GM23248 (cell line): ENCODE measurements at regions not wholly inside any gene's neighbourhood (a gene's known extent, or its start where the extent isn't known, plus 50 kb on each side); places are given as distances from the start of the nearest gene placed in this dataset.
A peak's percentile ranks its signal among the peaks of the same experiment; 100 is the strongest.

Experiments used
- DNase-seq: peaks from one replicate; pipeline ENCODE4 v3.0.0-alpha.2; 2015
- H2AFZ ChIP-seq: fragments of 200-600 bp; sonication (generic); 2 replicates; pipeline ENCODE4 v1.6.1; 2016; ENCODE audit warnings: antibody characterized with exemption
- H3F3A ChIP-seq: fragments of 200-600 bp; sonication (generic); 2 replicates; pipeline ENCODE4 v1.6.1; 2016; ENCODE audit warnings: mild to moderate bottlenecking, antibody characterized with exemption, mixed run types; ENCODE audit not compliant: insufficient read depth
- H3K27ac ChIP-seq: fragments of 200-600 bp; sonication (generic); 2 replicates; pipeline ENCODE4 v1.5.1; 2016; ENCODE audit warnings: mild to moderate bottlenecking
- H3K27me3 ChIP-seq: fragments of 200-600 bp; sonication (generic); replicated peaks from 2 replicates; pipeline ENCODE4 v1.6.1; 2016; ENCODE audit warnings: mild to moderate bottlenecking; ENCODE audit not compliant: insufficient read depth
- H3K36me3 ChIP-seq: fragments of 200-600 bp; sonication (generic); 2 replicates; pipeline ENCODE4 v1.6.1; 2016; ENCODE audit warnings: low read depth, mild to moderate bottlenecking
- H3K4me1 ChIP-seq: fragments of 200-600 bp; sonication (generic); 2 replicates; pipeline ENCODE4 v1.6.1; 2016; ENCODE audit warnings: mild to moderate bottlenecking; ENCODE audit not compliant: insufficient read depth
- H3K4me2 ChIP-seq: fragments of 200-600 bp; sonication (generic); one replicate; pipeline ENCODE4 v1.6.1; 2016; ENCODE audit warnings: mild to moderate bottlenecking; ENCODE audit not compliant: unreplicated experiment
- H3K4me3 ChIP-seq: fragments of 200-600 bp; sonication (generic); 2 replicates; pipeline ENCODE4 v1.5.1; 2016; ENCODE audit warnings: mild to moderate bottlenecking
- H3K79me2 ChIP-seq: fragments of 200-600 bp; sonication (generic); 2 replicates; pipeline ENCODE4 v1.6.1; 2016; ENCODE audit warnings: mild to moderate bottlenecking; ENCODE audit not compliant: insufficient read depth
- H3K9ac ChIP-seq: fragments of 200-600 bp; sonication (generic); 2 replicates; pipeline ENCODE4 v1.6.1; 2016; ENCODE audit warnings: mild to moderate bottlenecking
- H3K9me2 ChIP-seq: fragments of 200-600 bp; sonication (generic); 2 replicates; pipeline ENCODE4 v1.6.1; 2016; ENCODE audit warnings: mixed run types, mild to moderate bottlenecking, moderate library complexity; ENCODE audit not compliant: insufficient read depth
- H3K9me3 ChIP-seq: fragments of 200-600 bp; sonication (generic); one replicate; pipeline ENCODE4 v1.6.1; 2017; ENCODE audit warnings: low read depth
- H4K20me1 ChIP-seq: fragments of 200-600 bp; sonication (generic); 2 replicates; pipeline ENCODE4 v1.6.0; 2016; ENCODE audit not compliant: insufficient read depth
- EZH2 ChIP-seq: fragments of 200-600 bp; sonication (generic); IDR thresholded peaks from 2 replicates; pipeline ENCODE4 v1.6.1; 2018; ENCODE audit warnings: antibody characterized with exemption, mild to moderate bottlenecking; ENCODE audit not compliant: insufficient read depth, poor library complexity, severe bottlenecking
- EZH2phosphoT487 ChIP-seq: fragments of 200-600 bp; sonication (generic); IDR thresholded peaks from 2 replicates; pipeline ENCODE4 v1.6.1; 2018; ENCODE audit warnings: antibody characterized with exemption, moderate library complexity, mild to moderate bottlenecking, low read depth; ENCODE audit not compliant: insufficient read depth
- WGBS, 2 experiments: methylation state at CpG; one replicate each; pipeline ENCODE4 v1.1.6; 2015 to 2017; ENCODE audit warnings: low lambda C conversion rate in 2 of 2, low coverage in 1 of 2; ENCODE audit errors: missing lambda C conversion rate in 2 of 2; 5-methylcytosine and 5-hydroxymethylcytosine counted together
- in situ Hi-C: fragments of 300-500 bp; cut with MboI; formaldehyde crosslinking; loops from 2 replicates; pipeline ENCODE4 v1.15.0; 2020

DNA sequence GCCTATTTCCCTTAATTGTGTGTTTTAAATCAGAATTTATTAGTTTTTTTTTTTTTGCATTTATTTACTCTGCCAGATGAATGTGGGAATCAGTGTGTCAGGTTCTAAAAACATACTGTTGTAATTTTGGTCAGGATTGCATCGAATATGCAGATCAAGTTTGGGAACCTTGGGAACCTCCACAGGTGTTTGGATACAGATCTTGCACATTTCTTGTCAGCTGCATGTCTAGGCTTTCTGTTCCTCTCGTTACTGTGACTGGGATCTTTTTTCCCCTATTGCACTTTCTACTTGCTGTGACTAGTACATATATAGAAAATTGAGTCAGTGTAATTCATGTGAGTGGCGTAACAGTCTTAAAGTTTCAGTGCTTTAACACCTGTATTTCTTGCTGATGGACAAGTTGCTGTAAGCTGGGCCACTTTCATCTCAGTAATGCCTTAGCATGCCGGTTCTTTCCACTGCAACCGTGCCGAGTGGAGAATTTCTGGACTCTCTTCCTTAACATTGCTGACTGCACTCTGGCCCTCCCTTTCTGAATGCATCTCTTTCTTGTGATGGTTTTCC lies 112.5 kb downstream of the TENT4A start:
- Histone ChIP-seq H3K36me3 (no peaks in the 10 kb centered on the region), H3K4me3 (no peak overlapping the region), H3K9me2 (no peaks in the 10 kb centered on the region), H3K9ac (no peak overlapping the region), H3K4me2 (no peak overlapping the region), H3K27me3 (peaks cover 18% of the 10 kb centered on the region; the same call in 1 of the 2 replicates), H3K9me3 (no peaks in the 10 kb centered on the region), H3K4me1 (no peaks in the 10 kb centered on the region), H3K27ac (no peak overlapping the region), H3F3A (no peaks in the 10 kb centered on the region), H2AFZ (no peak overlapping the region), H3K79me2 (no peaks in the 10 kb centered on the region), H4K20me1 (no peaks in the 10 kb centered on the region)
- WGBS, 2 experiments: 61 to 63% methylated on average over 6 of the region's 6 CpGs
- TF ChIP-seq EZH2: no peak
- no peak for TF ChIP-seq EZH2phosphoT487
- DNase-seq: no peak
- in situ Hi-C loops: no loop called here

DNA sequence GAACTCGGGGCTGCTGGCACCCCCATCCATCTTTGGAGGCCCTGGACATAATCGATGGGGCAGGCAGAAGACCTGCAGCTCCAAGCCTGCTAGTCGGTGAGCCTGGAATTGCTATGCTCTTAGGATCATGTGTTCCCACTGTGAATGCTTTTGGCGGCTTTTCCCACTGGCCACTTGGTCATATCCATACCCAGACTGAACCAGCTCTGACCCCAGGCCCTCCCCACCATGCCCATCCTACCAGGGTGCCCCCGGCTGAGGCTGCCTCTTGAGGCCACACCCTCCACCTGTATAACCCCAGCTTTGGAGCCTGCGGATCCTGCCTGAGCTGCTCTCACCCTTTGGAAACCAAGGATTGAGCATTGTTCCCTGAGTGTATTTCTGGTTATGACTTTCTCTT lies 113.5 kb downstream of the TENT4A start:
- 53 to 58% methylated on average over 6 of the region's 6 CpGs for WGBS, 2 experiments
- in situ Hi-C loops: no loop called here
- TF ChIP-seq EZH2 (no peak), EZH2phosphoT487 (no peak)

DNA sequence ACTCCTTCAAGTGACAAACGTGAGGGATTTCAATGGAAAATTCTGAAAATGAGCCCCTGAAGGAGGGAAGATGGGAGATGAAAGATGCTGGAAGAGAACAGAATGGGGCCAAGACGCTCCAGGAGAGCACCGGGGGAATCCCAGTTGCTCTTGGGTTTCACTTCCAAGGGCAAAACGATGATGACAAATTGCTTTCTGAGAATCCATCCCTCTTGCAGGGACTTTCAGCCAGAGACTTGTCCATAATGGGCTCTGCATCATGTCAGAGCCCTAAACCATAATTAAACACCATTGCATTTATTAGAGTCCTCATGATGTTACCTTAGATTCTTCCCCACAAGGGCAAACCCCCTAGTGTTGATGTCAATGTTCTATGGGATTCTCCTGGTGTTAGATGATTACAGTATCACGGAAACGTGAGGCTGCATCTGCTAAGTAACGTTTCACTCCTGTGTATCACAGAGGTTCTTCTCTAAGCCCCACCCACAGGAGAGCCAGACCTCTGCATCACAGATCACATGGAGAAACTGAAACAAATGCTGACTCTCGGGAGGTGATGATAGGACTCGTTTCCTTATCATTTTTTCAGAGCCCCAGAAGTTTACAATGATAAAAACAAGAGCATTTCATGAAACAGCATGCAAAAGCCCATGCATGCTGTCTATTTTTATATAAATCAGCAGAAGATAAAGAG lies 114.4 kb downstream of the TENT4A start:
- no peak overlapping the region for H3K4me2 ChIP-seq
- H3K9me3 ChIP-seq: no peaks in the 10 kb centered on the region
- H3F3A ChIP-seq: no peaks in the 10 kb centered on the region
- in situ Hi-C loops: no loop called here
- H3K27ac ChIP-seq: no peak overlapping the region
- H3K79me2 ChIP-seq: no peaks in the 10 kb centered on the region
- H3K9me2 ChIP-seq: no peaks in the 10 kb centered on the region
- H3K36me3 ChIP-seq: no peaks in the 10 kb centered on the region
- H3K4me3 ChIP-seq: no peak overlapping the region
- 37% methylated on average over 9 of the region's 9 CpGs for WGBS, 2 experiments
- H4K20me1 ChIP-seq: no peaks in the 10 kb centered on the region
- no peak overlapping the region for H3K9ac ChIP-seq
- H2AFZ ChIP-seq: no peak overlapping the region
- peaks cover 18% of the 10 kb centered on the region; the same call in 1 of the 2 replicates for H3K27me3 ChIP-seq
- TF ChIP-seq EZH2: no peak
- TF ChIP-seq EZH2phosphoT487: no peak
- peaks cover 4% of the 10 kb centered on the region; the same call in 1 of the 2 replicates for H3K4me1 ChIP-seq
- DNase-seq: no peak

More for the DNA sequence above, 113.5 kb downstream of the TENT4A start:
- Histone ChIP-seq H3K4me3 (no peak overlapping the region), H3F3A (no peaks in the 10 kb centered on the region), H3K4me1 (no peaks in the 10 kb centered on the region), H3K27ac (no peak overlapping the region), H4K20me1 (no peaks in the 10 kb centered on the region), H2AFZ (no peak overlapping the region), H3K9ac (no peak overlapping the region), H3K9me3 (no peaks in the 10 kb centered on the region), H3K36me3 (no peaks in the 10 kb centered on the region), H3K9me2 (no peaks in the 10 kb centered on the region), H3K79me2 (no peaks in the 10 kb centered on the region), H3K4me2 (no peak overlapping the region), H3K27me3 (peaks cover 18% of the 10 kb centered on the region; the same call in 1 of the 2 replicates)
- no peak for DNase-seq

DNA sequence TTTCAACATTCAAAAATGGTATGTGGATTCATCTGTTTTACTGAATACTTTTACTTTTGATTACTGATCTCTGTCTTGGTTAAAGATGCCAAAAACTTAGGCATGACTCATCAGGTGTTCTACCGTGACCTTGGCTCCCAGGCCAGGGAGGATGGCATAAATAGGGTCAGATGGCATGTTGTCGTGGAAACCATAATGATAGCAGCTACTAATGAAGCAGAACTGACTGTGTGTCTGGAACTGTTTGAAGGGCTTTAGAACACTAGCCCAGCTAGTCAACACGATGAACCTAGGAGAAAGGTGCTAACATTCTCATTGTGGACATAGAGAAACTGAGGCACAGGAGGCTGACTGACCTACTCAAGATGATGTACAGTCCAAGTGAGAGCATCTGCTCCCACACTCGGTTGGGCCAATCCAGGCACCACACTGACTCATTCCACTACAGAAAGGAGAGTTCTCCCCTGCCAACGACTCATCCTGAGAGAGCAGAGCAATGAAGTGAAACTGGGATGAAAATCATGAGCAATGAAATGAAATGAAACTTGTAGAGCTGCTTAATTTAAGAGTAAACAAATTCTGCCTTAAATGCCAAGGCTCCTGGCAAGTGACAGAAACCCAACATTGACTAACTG lies 116.0 kb downstream of the TENT4A start:
- in situ Hi-C loops: no loop called here
- DNase-seq: peak; percentile 79
- whole genome bisulfite sequencing, 2 experiments: 45 to 58% methylated on average over 5 of the region's 5 CpGs

More for the DNA sequence above, 116.0 kb downstream of the TENT4A start:
- H3K4me1 ChIP-seq: peaks cover 11% of the 10 kb centered on the region; the same call in 1 of the 2 replicates
- no peak overlapping the region for H2AFZ ChIP-seq
- no peaks in the 10 kb centered on the region for H3F3A ChIP-seq
- no peak overlapping the region for H3K4me2 ChIP-seq
- H3K9me2 ChIP-seq: no peaks in the 10 kb centered on the region
- 0 out of 2 replicates have a peak, but pooled peaks cover 11% of the 10 kb centered on the region for H3K27me3 ChIP-seq
- H3K9ac ChIP-seq: no peak overlapping the region
- no peaks in the 10 kb centered on the region for H3K9me3 ChIP-seq
- TF ChIP-seq EZH2phosphoT487: no peak
- no peak for TF ChIP-seq EZH2
- no peak overlapping the region for H3K27ac ChIP-seq
- H3K4me3 ChIP-seq: no peak overlapping the region
- H3K79me2 ChIP-seq: no peaks in the 10 kb centered on the region
- H3K36me3 ChIP-seq: no peaks in the 10 kb centered on the region
- H4K20me1 ChIP-seq: no peaks in the 10 kb centered on the region
